Spleen (tissue), 11 donors: ENCODE measurements at regions not wholly inside any gene's neighbourhood (a gene's known extent, or its start where the extent isn't known, plus 50 kb on each side); places are given as distances from the start of the nearest gene placed in this dataset.

Source experiments
- DNase-seq: peaks from one replicate; pipeline ENCODE4 v3.0.0-alpha.2; 2020
- H3K27ac ChIP-seq, 8 donors: fragments of 200-600 bp; sonication (generic) in 7 of 8; 1 replicate in 4 of 8; 2 replicates in 4 of 8; pipeline versions ENCODE4 v1.5.0 to v1.8.0; 2016 to 2021; ENCODE audit warnings: inconsistent platforms in 4 of 8, mild to moderate bottlenecking in 4 of 8, moderate library complexity in 1 of 8
- H3K27me3 ChIP-seq, 7 donors: fragments of 200-600 bp; sonication (generic) in 6 of 7; replicated peaks in 1 of 7; 1 replicate in 4 of 7; 2 replicates in 3 of 7; pipeline versions ENCODE4 v1.5.0 to v1.8.0; 2016 to 2021; ENCODE audit warnings: inconsistent platforms in 3 of 7, mild to moderate bottlenecking in 1 of 7
- H3K36me3 ChIP-seq, 6 donors: fragments of 200-600 bp; sonication (generic) in 5 of 6; 1 replicate in 4 of 6; 2 replicates in 2 of 6; pipeline versions ENCODE4 v1.5.0 to v1.8.0; 2016 to 2021; ENCODE audit warnings: inconsistent platforms in 2 of 6
- H3K4me1 ChIP-seq, 6 donors: fragments of 200-600 bp; sonication (generic) in 5 of 6; 1 replicate in 3 of 6; 2 replicates in 3 of 6; pipeline versions ENCODE4 v1.5.0 to v1.8.0; 2016 to 2021; ENCODE audit warnings: inconsistent platforms in 3 of 6
- H3K4me3 ChIP-seq, 8 donors: fragments of 200-600 bp; sonication (generic) in 7 of 8; 1 replicate in 4 of 8; 2 replicates in 4 of 8; pipeline versions ENCODE4 v1.5.0 to v1.8.0; 2016 to 2021; ENCODE audit warnings: inconsistent platforms in 4 of 8, mild to moderate bottlenecking in 4 of 8, moderate library complexity in 2 of 8
- H3K9me3 ChIP-seq, 8 donors: fragments of 200-600 bp; sonication (generic) in 7 of 8; 1 replicate in 4 of 8; 2 replicates in 4 of 8; pipeline versions ENCODE4 v1.5.0 to v1.8.0; 2016 to 2021; ENCODE audit warnings: inconsistent platforms in 4 of 8
- POLR2A ChIP-seq, 3 donors: fragments of 450-650 bp; IDR thresholded peaks; one replicate each; pipeline ENCODE4 v1.5.1; 2017; ENCODE audit warnings: antibody characterized with exemption in 3 of 3, mild to moderate bottlenecking in 1 of 3
- POLR2AphosphoS5 ChIP-seq, 3 donors: sonication (generic); formaldehyde crosslinking; IDR thresholded peaks; one replicate each; pipeline ENCODE4 v1.5.1; 2017; ENCODE audit warnings: antibody characterized with exemption in 3 of 3
- WGBS, 5 donors: extraction: QIAGEN DNeasy Blood & Tissue Kit in 3 of 5; methylation state at CpG; one replicate each; pipeline versions ENCODE4 v1.1.5 to v1.1.7; 2013 to 2018; 5-methylcytosine and 5-hydroxymethylcytosine counted together
- intact Hi-C: fragments of 100-400 bp; cut with DNase I; formaldehyde crosslinking; loops from one replicate; pipeline ENCODE4 v1.15.0; 2023; ENCODE audit warnings: low total_unique reads
- TF ChIP-seq, protein P1 (sequence below), 11 experiments: fragments of 200-600 bp in 7 of 11; fragments of 450-650 bp in 4 of 11; sonication (generic) in 4 of 11; IDR thresholded peaks in 8 of 11; conservative IDR thresholded peaks in 3 of 11; 1 replicate in 7 of 11; 2 replicates in 4 of 11; pipeline versions ENCODE4 v1.4.0 to v1.8.0; 2016 to 2021; ENCODE audit warnings: antibody characterized with exemption in 11 of 11, inconsistent platforms in 4 of 11, mild to moderate bottlenecking in 1 of 11
- donor health status: healthy with polysubstance abuse.
- donor health status: DM: no; HTN: no; CAD: no; lungs with moderate emphysema.
- donor health status: DM: no; HTN: no; CAD: no.
- donor health status: Bipolar disorder and iron deficiency.
- donor health status: healthy.
- donor health status: DM: no; HTN: no; CAD: no.
- donor health status: DM: yes; HTN: yes; CAD: no.

DNA sequence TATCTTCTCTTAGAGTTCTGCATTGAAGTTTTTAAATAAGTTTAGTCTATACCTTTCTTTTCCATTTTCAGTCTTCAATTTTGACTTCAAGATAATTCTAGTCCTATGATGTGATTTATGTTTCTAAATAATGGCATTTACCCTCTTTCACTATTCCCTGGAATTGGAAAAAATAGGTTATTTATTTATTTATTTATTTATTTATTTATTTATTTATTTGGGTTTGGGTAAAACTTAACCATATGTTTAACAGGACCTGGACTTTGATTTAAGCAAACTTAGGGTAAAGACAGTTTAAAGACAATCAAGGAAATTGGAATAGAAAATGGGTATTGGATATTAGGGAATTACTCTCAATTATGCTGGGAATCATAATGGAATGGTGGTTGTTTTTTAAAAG, 182.1 kb downstream of the RPIA start:
- intact Hi-C loops = no loop called here
- Histone ChIP-seq H3K9me3 (no peaks in the 10 kb centered on the region), H3K36me3 (no peaks in the 10 kb centered on the region), H3K27me3 (no peaks in the 10 kb centered on the region), H3K27ac (no peak overlapping the region), H3K4me1 (peaks cover 0 to 10% (median 2%) of the 10 kb centered on the region in 6 donors), H3K4me3 (peak overlapping the region in 1 of 8 donors; percentile 45)
- TF ChIP-seq, protein P1, sequence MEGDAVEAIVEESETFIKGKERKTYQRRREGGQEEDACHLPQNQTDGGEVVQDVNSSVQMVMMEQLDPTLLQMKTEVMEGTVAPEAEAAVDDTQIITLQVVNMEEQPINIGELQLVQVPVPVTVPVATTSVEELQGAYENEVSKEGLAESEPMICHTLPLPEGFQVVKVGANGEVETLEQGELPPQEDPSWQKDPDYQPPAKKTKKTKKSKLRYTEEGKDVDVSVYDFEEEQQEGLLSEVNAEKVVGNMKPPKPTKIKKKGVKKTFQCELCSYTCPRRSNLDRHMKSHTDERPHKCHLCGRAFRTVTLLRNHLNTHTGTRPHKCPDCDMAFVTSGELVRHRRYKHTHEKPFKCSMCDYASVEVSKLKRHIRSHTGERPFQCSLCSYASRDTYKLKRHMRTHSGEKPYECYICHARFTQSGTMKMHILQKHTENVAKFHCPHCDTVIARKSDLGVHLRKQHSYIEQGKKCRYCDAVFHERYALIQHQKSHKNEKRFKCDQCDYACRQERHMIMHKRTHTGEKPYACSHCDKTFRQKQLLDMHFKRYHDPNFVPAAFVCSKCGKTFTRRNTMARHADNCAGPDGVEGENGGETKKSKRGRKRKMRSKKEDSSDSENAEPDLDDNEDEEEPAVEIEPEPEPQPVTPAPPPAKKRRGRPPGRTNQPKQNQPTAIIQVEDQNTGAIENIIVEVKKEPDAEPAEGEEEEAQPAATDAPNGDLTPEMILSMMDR (IDR thresholded peaks at IDR 0.05 in 8 of 11, conservative IDR thresholded peaks at IDR 0.05 in 3 of 11) = no peak
- TF ChIP-seq POLR2AphosphoS5 (IDR thresholded peaks at IDR 0.05) = no peak
- TF ChIP-seq POLR2A (IDR thresholded peaks at IDR 0.05) = no peak
- no peak for DNase-seq

DNA sequence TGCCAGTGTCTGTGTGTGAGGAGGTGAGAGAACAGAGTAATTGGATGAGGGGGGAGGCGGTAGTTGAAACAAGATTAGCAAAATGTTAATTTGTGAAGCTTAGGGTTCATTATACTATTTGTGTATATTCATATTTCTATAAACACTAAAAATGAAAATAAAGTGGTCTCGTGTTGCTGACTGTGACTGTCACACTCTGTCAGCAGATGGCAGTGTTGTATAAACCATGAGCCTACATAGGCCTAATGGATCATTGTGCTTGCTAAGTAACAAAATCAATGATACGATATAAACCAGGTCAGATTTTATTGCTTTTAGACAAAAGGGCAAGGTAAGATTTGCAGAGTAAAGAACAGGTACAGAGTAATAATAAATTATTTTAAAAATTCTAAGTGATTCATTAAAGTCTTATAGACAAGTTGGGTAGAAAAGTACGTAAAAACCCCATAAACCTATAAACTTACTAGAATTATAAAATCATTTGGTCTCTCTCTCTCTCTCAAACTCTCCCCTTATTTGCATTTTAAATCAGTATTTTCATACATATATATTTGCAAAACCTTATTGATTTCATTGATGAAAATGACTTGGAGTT, 182.7 kb downstream of the RPIA start:
- H3K27me3 ChIP-seq = no peaks in the 10 kb centered on the region
- no peak for DNase-seq
- no peak overlapping the region for H3K27ac ChIP-seq
- H3K4me1 ChIP-seq = peaks cover 0 to 10% (median 2%) of the 10 kb centered on the region in 6 donors
- no peaks in the 10 kb centered on the region for H3K36me3 ChIP-seq
- intact Hi-C loops = no loop called here
- TF ChIP-seq POLR2A (IDR thresholded peaks at IDR 0.05) = no peak
- TF ChIP-seq, protein P1 (IDR thresholded peaks at IDR 0.05 in 8 of 11, conservative IDR thresholded peaks at IDR 0.05 in 3 of 11) = peak in 10 of 11 experiments; percentile 44 to 77 (median 68)
- no peak for TF ChIP-seq POLR2AphosphoS5 (IDR thresholded peaks at IDR 0.05)
- no peaks in the 10 kb centered on the region for H3K9me3 ChIP-seq
- peak overlapping the region in 1 of 8 donors; percentile 45 for H3K4me3 ChIP-seq
- 30 to 38% (median 31%) methylated on average over 4 of the region's 4 CpGs for WGBS, 5 donors

GRCh38 chr2:88875736-88876135, 184.3 kb downstream of the RPIA start:
- H3K36me3 ChIP-seq = no peaks in the 10 kb centered on the region
- 57 to 73% (median 62%) methylated on average over 3 of the region's 3 CpGs for WGBS, 5 donors
- no peak for DNase-seq

DNA sequence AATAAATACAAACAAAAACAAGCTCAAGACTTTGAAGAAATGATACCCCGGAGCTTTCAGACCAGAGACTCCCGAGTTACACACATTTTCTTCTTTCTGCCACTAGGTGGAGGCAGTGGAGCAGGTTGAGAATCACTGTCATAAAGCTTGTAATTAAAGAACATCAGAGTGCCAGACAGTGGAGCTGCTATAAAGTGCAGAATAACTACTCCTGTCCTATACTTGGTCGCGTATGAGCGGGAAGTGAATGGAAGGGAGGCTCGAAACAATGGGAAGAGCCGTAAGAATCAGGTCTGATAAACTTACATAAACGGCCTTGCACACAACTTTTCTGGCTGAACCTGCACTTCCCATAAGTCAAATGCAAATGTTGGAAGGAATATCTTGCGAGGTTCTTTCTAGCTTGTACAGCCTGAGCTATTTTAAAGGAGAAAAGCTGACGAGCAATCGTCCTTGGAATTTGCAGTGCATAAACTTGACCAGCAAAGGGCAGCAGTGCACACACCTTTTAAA, 189.0 kb downstream of the RPIA start:
- Histone ChIP-seq H3K4me1 (peaks cover 0 to 21% (median 6%) of the 10 kb centered on the region in 6 donors), H3K27ac (peak overlapping the region in 4 of 8 donors; percentile 3 to 63 (median 34)), H3K4me3 (peak overlapping the region in 1 of 8 donors; percentile 47), H3K9me3 (peaks cover 0 to 6% (median 0%) of the 10 kb centered on the region in 8 donors), H3K27me3 (no peaks in the 10 kb centered on the region), H3K36me3 (no peaks in the 10 kb centered on the region)
- DNase-seq = no peak
- intact Hi-C loops = loop anchor here (10.0 kb wide), 1 partner anchor 146 kb away; no protein-coding TSS in a partner anchor
- WGBS, 5 donors = 4 to 9% (median 5%) methylated on average over 11 of the region's 11 CpGs
- TF ChIP-seq POLR2A (IDR thresholded peaks at IDR 0.05) (no peak), POLR2AphosphoS5 (IDR thresholded peaks at IDR 0.05) (no peak)
- TF ChIP-seq, protein P1 (IDR thresholded peaks at IDR 0.05 in 8 of 11, conservative IDR thresholded peaks at IDR 0.05 in 3 of 11) = peak; percentile 34 to 74 (median 62)

More at GRCh38 chr2:88875736-88876135, 184.3 kb downstream of the RPIA start:
- Histone ChIP-seq H3K4me1 (peaks cover 0 to 19% (median 9%) of the 10 kb centered on the region in 6 donors), H3K4me3 (no peak overlapping the region), H3K27me3 (no peaks in the 10 kb centered on the region), H3K27ac (no peak overlapping the region), H3K9me3 (no peaks in the 10 kb centered on the region)
- no peak for TF ChIP-seq POLR2A (IDR thresholded peaks at IDR 0.05)
- TF ChIP-seq POLR2AphosphoS5 (IDR thresholded peaks at IDR 0.05) = no peak
- TF ChIP-seq, protein P1 (IDR thresholded peaks at IDR 0.05 in 8 of 11, conservative IDR thresholded peaks at IDR 0.05 in 3 of 11) = no peak
- intact Hi-C loops = no loop called here
